H1 (cell line): ENCODE measurements at regions not wholly inside any gene's neighbourhood (a gene's known extent, or its start where the extent isn't known, plus 50 kb on each side); places are given as distances from the start of the nearest gene placed in this dataset.

Experiments used
- CTCF ChIA-PET: fragments of 300-600 bp; sonication (Branson Sonifier 250); formaldehyde crosslinking; loops from one replicate; lab custom pipeline; 2021; ENCODE audit not compliant: partially characterized antibody; lab: Charles Lee
- POLR2A ChIA-PET: fragments of 300-600 bp; sonication (Branson Sonifier 250); formaldehyde crosslinking; loops from one replicate; lab custom pipeline; 2021; ENCODE audit warnings: inconsistent platforms; ENCODE audit not compliant: partially characterized antibody; lab: Charles Lee
- DNase-seq, 2 experiments: peaks; one replicate each; pipeline versions ENCODE4 v3.0.0 to v3.0.0-alpha.2; 2010 to 2022; ENCODE audit warnings: low spot score in 2 of 2, low read depth in 1 of 2, mixed read lengths in 1 of 2
- FAIRE-seq: peaks from 2 replicates; lab custom pipeline; 2011; peaks lifted over from hg19 to GRCh38; lab: Jason Lieb, UNC
- H2AFZ ChIP-seq: 2 replicates; pipeline ENCODE4 v1.8.1; 2012; ENCODE audit warnings: low read length, inconsistent platforms
- H2AK5ac ChIP-seq: 2 replicates; pipeline ENCODE4 v1.6.1; 2013; ENCODE audit warnings: low read depth, low read length
- H2BK120ac ChIP-seq: replicated peaks from 2 replicates; pipeline ENCODE3; 2013; ENCODE audit warnings: low read depth, low read length, inconsistent platforms
- H2BK12ac ChIP-seq: 2 replicates; pipeline ENCODE4 v1.6.1; 2013; ENCODE audit warnings: low read depth, low read length
- H2BK15ac ChIP-seq: 2 replicates; pipeline ENCODE4 v1.6.1; 2013; ENCODE audit warnings: low read length
- H2BK20ac ChIP-seq: 2 replicates; pipeline ENCODE4 v1.6.1; 2013; ENCODE audit warnings: low read length
- H2BK5ac ChIP-seq: 2 replicates; pipeline ENCODE4 v1.6.1; 2013; ENCODE audit warnings: low read depth, low read length
- H3K14ac ChIP-seq: 2 replicates; pipeline ENCODE4 v1.6.1; 2013; ENCODE audit warnings: inconsistent platforms; ENCODE audit not compliant: insufficient read length
- H3K18ac ChIP-seq: 2 replicates; pipeline ENCODE4 v1.6.1; 2013; ENCODE audit warnings: low read length; ENCODE audit errors: extremely low read depth
- H3K23ac ChIP-seq: 2 replicates; pipeline ENCODE4 v1.6.1; 2013; ENCODE audit warnings: inconsistent platforms; ENCODE audit not compliant: insufficient read length
- H3K23me2 ChIP-seq: 2 replicates; pipeline ENCODE4 v1.6.1; 2013; ENCODE audit warnings: low read depth, low read length
- H3K27ac ChIP-seq: 2 replicates; pipeline ENCODE4 v1.6.1; 2011; ENCODE audit warnings: low read depth, low read length, inconsistent platforms
- H3K27me3 ChIP-seq, 4 experiments: replicated peaks in 1 of 4; 1 replicate in 1 of 4; 2 replicates in 3 of 4; pipeline versions ENCODE4 v1.6.1 to v1.8.1; 2011 to 2013; ENCODE audit warnings: low read length in 3 of 4, mild to moderate bottlenecking in 3 of 4, inconsistent platforms in 2 of 4, mixed read lengths in 2 of 4, moderate library complexity in 1 of 4; ENCODE audit not compliant: control insufficient read depth in 3 of 4, insufficient read depth in 3 of 4; ENCODE audit errors: extremely low read depth in 1 of 4
- H3K36me3 ChIP-seq, 4 experiments: 2 replicates each; pipeline versions ENCODE4 v1.6.1 to v1.8.1; 2011 to 2013; ENCODE audit warnings: mild to moderate bottlenecking in 4 of 4, low read length in 3 of 4, moderate library complexity in 2 of 4, control low read depth in 1 of 4, inconsistent platforms in 1 of 4; ENCODE audit not compliant: insufficient read depth in 4 of 4, control insufficient read depth in 2 of 4
- H3K4ac ChIP-seq: replicated peaks from 2 replicates; pipeline ENCODE3; 2013; ENCODE audit warnings: low read length, low read depth, mixed read lengths, inconsistent platforms; ENCODE audit not compliant: insufficient read length
- H3K4me1 ChIP-seq, 4 experiments: replicated peaks in 1 of 4; 1 replicate in 1 of 4; 2 replicates in 3 of 4; pipeline versions ENCODE4 v1.6.1 to v1.8.1; 2011 to 2013; ENCODE audit warnings: low read length in 3 of 4, inconsistent platforms in 2 of 4, mixed read lengths in 1 of 4; ENCODE audit not compliant: insufficient read depth in 4 of 4, control insufficient read depth in 3 of 4
- H3K4me2 ChIP-seq, 2 experiments: 2 replicates each; pipeline versions ENCODE4 v1.6.1 to v1.8.1; 2011 to 2013; ENCODE audit warnings: low read depth in 2 of 2, low read length in 2 of 2, control low read depth in 1 of 2, inconsistent platforms in 1 of 2, mild to moderate bottlenecking in 1 of 2; ENCODE audit not compliant: insufficient read depth in 1 of 2
- H3K4me3 ChIP-seq, 4 experiments: fragments of 200-600, 300-600 bp in 1 of 4; sonication (generic), shearing (Covaris generic), sonication (Bioruptor Twin) in 1 of 4; 2 replicates each; pipeline versions ENCODE4 v1.5.1 to v1.8.1; 2011 to 2016; ENCODE audit warnings: low read length in 4 of 4, low read depth in 3 of 4, control low read depth in 2 of 4, inconsistent platforms in 2 of 4, mild to moderate bottlenecking in 2 of 4, mixed read lengths in 1 of 4, moderate library complexity in 1 of 4; ENCODE audit not compliant: insufficient read depth in 2 of 4; ENCODE audit errors: extremely low read depth in 1 of 4
- H3K56ac ChIP-seq: replicated peaks from 2 replicates; pipeline ENCODE3; 2013; ENCODE audit warnings: low read depth, mild to moderate bottlenecking, mixed read lengths, low read length, inconsistent platforms; ENCODE audit not compliant: insufficient read length
- H3K79me1 ChIP-seq: 2 replicates; pipeline ENCODE4 v1.6.1; 2013; ENCODE audit warnings: low read depth, low read length, control low read depth
- H3K79me2 ChIP-seq, 2 experiments: 2 replicates each; pipeline versions ENCODE4 v1.6.1 to v1.8.1; 2012 to 2013; ENCODE audit warnings: low read length in 2 of 2, mild to moderate bottlenecking in 2 of 2, inconsistent platforms in 1 of 2; ENCODE audit not compliant: insufficient read depth in 2 of 2, control insufficient read depth in 1 of 2
- H3K9ac ChIP-seq, 4 experiments: replicated peaks in 1 of 4; 1 replicate in 1 of 4; 2 replicates in 3 of 4; pipeline versions ENCODE4 v1.6.1 to v1.8.1; 2011 to 2013; ENCODE audit warnings: low read depth in 3 of 4, low read length in 3 of 4, control low read depth in 2 of 4, mild to moderate bottlenecking in 2 of 4, moderate library complexity in 2 of 4, inconsistent platforms in 1 of 4; ENCODE audit errors: extremely low read depth in 1 of 4
- H3K9me3 ChIP-seq, 2 experiments: 2 replicates each; pipeline versions ENCODE4 v1.6.1 to v1.8.1; 2012 to 2013; ENCODE audit warnings: mild to moderate bottlenecking in 2 of 2, moderate library complexity in 2 of 2, control low read depth in 1 of 2, inconsistent platforms in 1 of 2, low read depth in 1 of 2, low read length in 1 of 2, mixed read lengths in 1 of 2; ENCODE audit not compliant: insufficient read depth in 2 of 2
- H4K20me1 ChIP-seq, 2 experiments: replicated peaks in 1 of 2; 2 replicates each; pipeline versions ENCODE3 to v1.8.1; 2011 to 2013; ENCODE audit warnings: inconsistent platforms in 2 of 2, low read length in 2 of 2, mild to moderate bottlenecking in 1 of 2; ENCODE audit not compliant: insufficient read depth in 2 of 2, control insufficient read depth in 1 of 2
- H4K5ac ChIP-seq: 2 replicates; pipeline ENCODE4 v1.6.1; 2013; ENCODE audit warnings: low read length, low read depth, mixed read lengths, inconsistent platforms; ENCODE audit not compliant: insufficient read length
- H4K8ac ChIP-seq: 2 replicates; pipeline ENCODE4 v1.8.0; 2013; ENCODE audit warnings: mild to moderate bottlenecking, moderate library complexity, low read length, inconsistent platforms; ENCODE audit not compliant: insufficient read depth; ENCODE audit errors: extremely low read depth
- H4K91ac ChIP-seq: replicated peaks from 2 replicates; pipeline ENCODE3; 2013; ENCODE audit warnings: low read length, mixed read lengths, inconsistent platforms; ENCODE audit not compliant: insufficient read length
- ASH2L ChIP-seq: fragments of 200-600, 300-600 bp; sonication (generic); IDR thresholded peaks from one replicate; pipeline ENCODE4 v1.7.1; 2017; ENCODE audit warnings: low read length
- BCL11A ChIP-seq, 2 experiments: IDR thresholded peaks; one replicate each; pipeline ENCODE4 v1.6.1; 2011; ENCODE audit warnings: low read depth in 2 of 2, low read length in 2 of 2, mild to moderate bottlenecking in 2 of 2
- CBX5 ChIP-seq: fragments of 300-800, 300-1000 bp; sonication (generic); IDR thresholded peaks from 2 replicates; pipeline ENCODE4 v1.7.1; 2016; ENCODE audit warnings: antibody characterized with exemption, low read length, low read depth
- CHD1 ChIP-seq: IDR thresholded peaks from 2 replicates; pipeline ENCODE4 v1.6.1; 2012; ENCODE audit warnings: low read depth, low read length, improper control_type of control experiment
- CTBP2 ChIP-seq: IDR thresholded peaks from 2 replicates; pipeline ENCODE4 v1.7.0; 2011; ENCODE audit warnings: borderline replicate concordance, mild to moderate bottlenecking, moderate library complexity, mixed read lengths, low read length; ENCODE audit not compliant: insufficient read depth, insufficient read length
- EP300 ChIP-seq, 2 experiments: IDR thresholded peaks; 1 replicate in 1 of 2; 2 replicates in 1 of 2; pipeline ENCODE4 v1.6.1; 2011 to 2012; ENCODE audit warnings: low read depth in 2 of 2, low read length in 2 of 2, mild to moderate bottlenecking in 2 of 2, borderline replicate concordance in 1 of 2, inconsistent platforms in 1 of 2, moderate library complexity in 1 of 2
- JUN ChIP-seq: IDR thresholded peaks from 2 replicates; pipeline ENCODE4 v1.6.1; 2011; ENCODE audit warnings: low read depth, mild to moderate bottlenecking, improper control_type of control experiment, low read length
- JUND ChIP-seq: IDR thresholded peaks from 2 replicates; pipeline ENCODE4 v1.6.1; 2011; ENCODE audit warnings: mild to moderate bottlenecking, improper control_type of control experiment, low read length
- MAFK ChIP-seq: IDR thresholded peaks from 2 replicates; pipeline ENCODE4 v1.6.1; 2012; ENCODE audit warnings: low read depth, mild to moderate bottlenecking, improper control_type of control experiment, low read length
- POLR2AphosphoS5 ChIP-seq: IDR thresholded peaks from 2 replicates; pipeline ENCODE4 v1.6.1; 2011; ENCODE audit warnings: low read depth, low read length
- RAD21 ChIP-seq, 2 experiments: IDR thresholded peaks in 1 of 2; conservative IDR thresholded peaks in 1 of 2; 2 replicates each; pipeline ENCODE4 v1.6.1; 2011; ENCODE audit warnings: low read depth in 2 of 2, low read length in 2 of 2, improper control_type of control experiment in 1 of 2, inconsistent platforms in 1 of 2, mild to moderate bottlenecking in 1 of 2, moderate library complexity in 1 of 2
- SP2 ChIP-seq: IDR thresholded peaks from 2 replicates; pipeline ENCODE4 v1.6.1; 2012; ENCODE audit warnings: mild to moderate bottlenecking, low read length, inconsistent platforms
- SP4 ChIP-seq: IDR thresholded peaks from 2 replicates; pipeline ENCODE4 v1.6.1; 2012; ENCODE audit warnings: low read length, inconsistent platforms
- SUZ12 ChIP-seq: fragments of 200-600 bp; sonication (generic); IDR thresholded peaks from 2 replicates; pipeline ENCODE4 v1.6.1; 2012; ENCODE audit warnings: mild to moderate bottlenecking, inconsistent platforms, low read length, moderate library complexity, mixed read lengths
- TBP ChIP-seq: IDR thresholded peaks from 2 replicates; pipeline ENCODE4 v1.6.1; 2011; ENCODE audit warnings: low read depth, low read length, improper control_type of control experiment
- ZNF274 ChIP-seq: IDR thresholded peaks from 2 replicates; pipeline ENCODE4 v1.7.0; 2012; ENCODE audit warnings: low read length, borderline replicate concordance; ENCODE audit errors: extremely low read depth
- TF ChIP-seq, protein P1 (sequence below): IDR thresholded peaks from 2 replicates; pipeline ENCODE4 v1.6.1; 2012; ENCODE audit warnings: inconsistent platforms

DNA sequence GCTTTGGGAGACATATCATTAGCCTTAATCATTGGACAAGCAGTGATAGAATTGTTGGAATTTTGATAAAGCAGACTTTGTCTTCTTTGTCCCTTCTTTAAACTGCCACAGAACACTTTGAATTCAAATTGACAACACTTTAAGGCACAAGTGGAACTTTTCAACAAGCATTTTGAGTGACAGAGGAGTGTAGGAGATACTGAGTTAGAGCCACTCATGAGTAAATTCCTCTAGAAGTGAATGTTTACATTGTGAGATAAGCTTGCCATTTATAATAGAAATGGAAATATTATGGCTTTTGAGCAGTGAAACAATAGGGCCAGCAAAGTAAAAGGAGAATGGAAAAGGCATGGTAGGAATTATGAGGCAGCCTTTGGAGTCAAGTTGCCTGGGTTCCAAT, 515.8 kb downstream of the SLITRK6 start:
- H3K79me1 ChIP-seq, result no peaks in the 10 kb centered on the region
- H4K8ac ChIP-seq, result no peak overlapping the region
- no peak overlapping the region for H3K56ac ChIP-seq
- H3K27ac ChIP-seq, result no peak overlapping the region
- H2AK5ac ChIP-seq, result no peak overlapping the region
- H3K4ac ChIP-seq, result no peak overlapping the region
- H4K20me1 ChIP-seq, result no peaks in the 10 kb centered on the region
- CTCF ChIA-PET, result interaction anchor here (1.8 kb wide), 1 partner anchor 215 kb away, joined by 4 read pairs; no protein-coding TSS in a partner anchor
- H3K23me2 ChIP-seq, result no peaks in the 10 kb centered on the region
- H3K4me1 ChIP-seq, result no peaks in the 10 kb centered on the region
- no peak overlapping the region for H3K18ac ChIP-seq
- H3K27me3 ChIP-seq, result no peaks in the 10 kb centered on the region
- H3K9me3 ChIP-seq, result no peaks in the 10 kb centered on the region
- H3K4me2 ChIP-seq, result no peak overlapping the region
- no peak overlapping the region for H2BK12ac ChIP-seq
- no peak overlapping the region for H2AFZ ChIP-seq
- H4K91ac ChIP-seq, result no peak overlapping the region
- no peak overlapping the region for H3K23ac ChIP-seq
- no peak overlapping the region for H2BK5ac ChIP-seq
- no peak overlapping the region for H2BK20ac ChIP-seq
- no peak overlapping the region for H3K4me3 ChIP-seq
- no peak overlapping the region for H2BK15ac ChIP-seq
- H2BK120ac ChIP-seq, result no peak overlapping the region
- POLR2A ChIA-PET, result no interaction called here
- no peak for DNase-seq
- H3K36me3 ChIP-seq, result no peaks in the 10 kb centered on the region
- no peak overlapping the region for H3K14ac ChIP-seq
- no peak overlapping the region for H4K5ac ChIP-seq
- no peaks in the 10 kb centered on the region for H3K79me2 ChIP-seq
- FAIRE-seq, result no peak
- no peak overlapping the region for H3K9ac ChIP-seq
- TF ChIP-seq JUN (no peak), SP4 (no peak), BCL11A (IDR thresholded peaks at IDR 0.05; ENCODE audit: low read depth in 2 of 2, low read length in 2 of 2) (no peak), MAFK (no peak), EP300 (IDR thresholded peaks at IDR 0.05; ENCODE audit: borderline replicate concordance in 1 of 2, low read depth in 2 of 2, low read length in 2 of 2) (no peak), JUND (no peak), POLR2AphosphoS5 (no peak), SUZ12 (no peak), CHD1 (no peak), TBP (no peak), ASH2L (no peak), SP2 (no peak), CTBP2 (no peak), CBX5 (no peak), ZNF274 (no peak), RAD21 (IDR thresholded peaks at IDR 0.05 in 1 of 2, conservative IDR thresholded peaks at IDR 0.05 in 1 of 2; ENCODE audit: low read depth in 2 of 2, low read length in 2 of 2) (no peak)
- TF ChIP-seq, protein P1, sequence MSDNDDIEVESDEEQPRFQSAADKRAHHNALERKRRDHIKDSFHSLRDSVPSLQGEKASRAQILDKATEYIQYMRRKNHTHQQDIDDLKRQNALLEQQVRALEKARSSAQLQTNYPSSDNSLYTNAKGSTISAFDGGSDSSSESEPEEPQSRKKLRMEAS, result no peak
